HG02852 (cell line): ENCODE measurements at regions not wholly inside any gene's neighbourhood (a gene's known extent, or its start where the extent isn't known, plus 50 kb on each side); places are given as distances from the start of the nearest gene placed in this dataset.
"Not testable (repeated sequence)": the region's sequence is repeated elsewhere in the genome, so short reads cannot be mapped to it uniquely, and the experiment has no call there.

Experiments used
- ATAC-seq: cut with Tn5 transposase; IDR thresholded peaks from one replicate; pipeline ENCODE4 v1.9.1; 2021; ENCODE audit warnings: mild to moderate bottlenecking, moderate library complexity; ENCODE audit not compliant: unreplicated experiment

- no peak for ATAC-seq
These were observed 199.4 kb upstream of the GPRIN3 start for GRCh38 chr4:89506866-89507491.

GRCh38 chr4:89502581-89502980 is 195.0 kb upstream of the GPRIN3 start:
- ATAC-seq = no peak

GRCh38 chr4:89497517-89498308 is 190.1 kb upstream of the GPRIN3 start:
- ATAC-seq = no peak

- no peak for ATAC-seq
These were observed 189.3 kb upstream of the GPRIN3 start for GRCh38 chr4:89496851-89497250.

GRCh38 chr4:89493367-89493766 is 185.8 kb upstream of the GPRIN3 start:
- ATAC-seq = no peak

- no peak for ATAC-seq
These were observed 185.0 kb upstream of the GPRIN3 start for GRCh38 chr4:89492581-89493071.

GRCh38 chr4:89491761-89492160 is 184.2 kb upstream of the GPRIN3 start:
- no peak for ATAC-seq

GRCh38 chr4:89489921-89490431 is 182.4 kb upstream of the GPRIN3 start:
- ATAC-seq = not testable (repeated sequence)

GRCh38 chr4:89489338-89489771 is 181.8 kb upstream of the GPRIN3 start:
- no peak for ATAC-seq

GRCh38 chr4:89488736-89489135 is 181.1 kb upstream of the GPRIN3 start:
- no peak for ATAC-seq

GRCh38 chr4:89486673-89487072 is 179.1 kb upstream of the GPRIN3 start:
- no peak for ATAC-seq

- peak; percentile 62 for ATAC-seq
These were observed 178.4 kb upstream of the GPRIN3 start for GRCh38 chr4:89486042-89486441.

GRCh38 chr4:89483833-89484232 is 176.2 kb upstream of the GPRIN3 start:
- no peak for ATAC-seq

- no peak for ATAC-seq
These were observed 175.5 kb upstream of the GPRIN3 start for GRCh38 chr4:89482926-89483595.

- ATAC-seq = peak; percentile 89
These were observed 174.7 kb upstream of the GPRIN3 start for GRCh38 chr4:89482251-89482650.

- ATAC-seq = peak; percentile 90
These were observed 162.4 kb upstream of the GPRIN3 start for GRCh38 chr4:89469930-89470375.

GRCh38 chr4:89469516-89469915 is 161.9 kb upstream of the GPRIN3 start:
- no peak for ATAC-seq

- no peak for ATAC-seq
These were observed 161.0 kb upstream of the GPRIN3 start for GRCh38 chr4:89468602-89469001.

GRCh38 chr4:89463341-89463740 is 155.7 kb upstream of the GPRIN3 start:
- no peak for ATAC-seq

GRCh38 chr4:89447543-89447942 is 139.9 kb upstream of the GPRIN3 start:
- no peak for ATAC-seq

- no peak for ATAC-seq
These were observed 138.6 kb upstream of the GPRIN3 start for GRCh38 chr4:89446193-89446592.
